Type B pancreatic cell (in vitro differentiated cells): ENCODE measurements at regions not wholly inside any gene's neighbourhood (a gene's known extent, or its start where the extent isn't known, plus 50 kb on each side); places are given as distances from the start of the nearest gene placed in this dataset.
"Not testable (repeated sequence)": the region's sequence is repeated elsewhere in the genome, so short reads cannot be mapped to it uniquely, and the experiment has no call there.

Source experiments
- DNase-seq: peaks from one replicate; pipeline ENCODE4 v3.0.0; 2021; ENCODE audit warnings: mixed read lengths; ENCODE audit not compliant: unreplicated experiment; ENCODE audit errors: extremely low spot score
- H3K27ac Mint-ChIP-seq: 2 replicates; pipeline ENCODE4 v1.8.0; 2021; ENCODE audit warnings: mild to moderate bottlenecking, mixed read lengths
- H3K27me3 Mint-ChIP-seq: 2 replicates; pipeline ENCODE4 v1.8.0; 2021; ENCODE audit warnings: mixed read lengths
- H3K36me3 Mint-ChIP-seq: 2 replicates; pipeline ENCODE4 v1.8.0; 2021; ENCODE audit warnings: mixed read lengths
- H3K4me1 Mint-ChIP-seq: one replicate; pipeline ENCODE4 v1.8.0; 2021; ENCODE audit warnings: mixed read lengths; ENCODE audit not compliant: unreplicated experiment
- H3K4me3 Mint-ChIP-seq: 2 replicates; pipeline ENCODE4 v1.8.0; 2021; ENCODE audit warnings: mild to moderate bottlenecking, mixed read lengths
- H3K9me3 Mint-ChIP-seq: 2 replicates; pipeline ENCODE4 v1.8.0; 2021; ENCODE audit warnings: mixed read lengths
- TF ChIP-seq, protein P1 (sequence below): fragments of 200-600 bp; sonication (generic); conservative IDR thresholded peaks from 2 replicates; pipeline ENCODE4 v1.5.0; 2021; ENCODE audit warnings: antibody characterized with exemption, mild to moderate bottlenecking

DNA sequence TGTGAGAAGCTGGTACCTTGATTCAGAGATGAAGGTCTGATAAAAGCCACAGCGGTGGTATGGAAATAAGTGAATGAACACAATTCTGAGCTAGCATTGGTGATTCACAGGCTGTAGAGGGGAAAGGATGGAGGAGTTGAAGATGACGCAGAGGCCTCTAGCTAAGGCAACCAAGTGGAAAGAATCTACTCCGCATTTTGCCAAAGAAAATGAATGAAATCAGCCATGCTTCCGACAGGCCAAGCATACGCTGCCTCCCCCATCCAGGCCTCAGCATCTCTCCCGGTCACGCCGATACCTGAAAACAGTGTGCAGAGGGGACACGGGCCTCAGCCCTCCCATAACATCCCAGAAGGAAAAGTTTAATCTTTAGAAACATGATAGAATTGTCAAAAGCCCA lies 124.3 kb upstream of the UNC5B start:
- no peaks in the 10 kb centered on the region for H3K36me3 Mint-ChIP-seq
- H3K9me3 Mint-ChIP-seq = no peaks in the 10 kb centered on the region
- peaks cover 18% of the 10 kb centered on the region for H3K4me1 Mint-ChIP-seq
- DNase-seq = peak; percentile 18
- no peak overlapping the region for H3K4me3 Mint-ChIP-seq
- H3K27ac Mint-ChIP-seq = no peak overlapping the region
- H3K27me3 Mint-ChIP-seq = peaks cover 21% of the 10 kb centered on the region
- TF ChIP-seq, protein P1, sequence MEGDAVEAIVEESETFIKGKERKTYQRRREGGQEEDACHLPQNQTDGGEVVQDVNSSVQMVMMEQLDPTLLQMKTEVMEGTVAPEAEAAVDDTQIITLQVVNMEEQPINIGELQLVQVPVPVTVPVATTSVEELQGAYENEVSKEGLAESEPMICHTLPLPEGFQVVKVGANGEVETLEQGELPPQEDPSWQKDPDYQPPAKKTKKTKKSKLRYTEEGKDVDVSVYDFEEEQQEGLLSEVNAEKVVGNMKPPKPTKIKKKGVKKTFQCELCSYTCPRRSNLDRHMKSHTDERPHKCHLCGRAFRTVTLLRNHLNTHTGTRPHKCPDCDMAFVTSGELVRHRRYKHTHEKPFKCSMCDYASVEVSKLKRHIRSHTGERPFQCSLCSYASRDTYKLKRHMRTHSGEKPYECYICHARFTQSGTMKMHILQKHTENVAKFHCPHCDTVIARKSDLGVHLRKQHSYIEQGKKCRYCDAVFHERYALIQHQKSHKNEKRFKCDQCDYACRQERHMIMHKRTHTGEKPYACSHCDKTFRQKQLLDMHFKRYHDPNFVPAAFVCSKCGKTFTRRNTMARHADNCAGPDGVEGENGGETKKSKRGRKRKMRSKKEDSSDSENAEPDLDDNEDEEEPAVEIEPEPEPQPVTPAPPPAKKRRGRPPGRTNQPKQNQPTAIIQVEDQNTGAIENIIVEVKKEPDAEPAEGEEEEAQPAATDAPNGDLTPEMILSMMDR = no peak

GRCh38 chr10:71088578-71088977 lies 123.8 kb upstream of the UNC5B start:
- Mint-ChIP-seq H3K27me3 (peaks cover 21% of the 10 kb centered on the region), H3K4me1 (peaks cover 14% of the 10 kb centered on the region)
- not testable (repeated sequence) for H3K4me3 Mint-ChIP-seq, H3K36me3 Mint-ChIP-seq, H3K27ac Mint-ChIP-seq, H3K9me3 Mint-ChIP-seq
- peak; percentile 15 for DNase-seq

GRCh38 chr10:71089162-71089561 lies 123.2 kb upstream of the UNC5B start:
- TF ChIP-seq, protein P1 = no peak
- H3K9me3 Mint-ChIP-seq = no peaks in the 10 kb centered on the region
- H3K4me3 Mint-ChIP-seq = no peak overlapping the region
- no peak overlapping the region for H3K27ac Mint-ChIP-seq
- peaks cover 25% of the 10 kb centered on the region for H3K27me3 Mint-ChIP-seq
- peak; percentile 43 for DNase-seq
- H3K36me3 Mint-ChIP-seq = no peaks in the 10 kb centered on the region
- H3K4me1 Mint-ChIP-seq = peaks cover 13% of the 10 kb centered on the region

DNA sequence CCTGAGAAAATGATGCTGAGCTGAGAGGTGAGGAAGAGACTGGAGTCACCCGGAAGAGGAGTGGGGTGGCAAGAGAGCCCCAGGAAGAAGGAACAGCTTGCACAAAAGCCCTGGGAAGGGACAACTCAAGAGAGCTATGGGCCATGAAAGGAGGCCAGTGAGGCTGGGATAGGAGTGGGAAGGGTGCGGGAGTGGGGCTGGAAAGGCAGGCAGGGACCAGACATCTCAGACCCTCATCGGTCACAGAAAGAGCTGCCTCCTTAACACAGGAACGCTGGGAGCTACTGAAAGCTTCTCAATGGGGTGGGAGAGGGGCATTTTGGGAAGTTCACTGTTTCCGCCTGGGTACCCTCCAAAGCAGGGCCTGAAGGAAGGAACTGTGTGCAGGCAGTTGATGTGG lies 122.0 kb upstream of the UNC5B start:
- H3K9me3 Mint-ChIP-seq = peaks cover 4% of the 10 kb centered on the region
- H3K27me3 Mint-ChIP-seq = peaks cover 34% of the 10 kb centered on the region
- no peaks in the 10 kb centered on the region for H3K36me3 Mint-ChIP-seq
- H3K4me1 Mint-ChIP-seq = peaks cover 13% of the 10 kb centered on the region
- H3K27ac Mint-ChIP-seq = no peak overlapping the region
- TF ChIP-seq, protein P1 = no peak
- no peak overlapping the region for H3K4me3 Mint-ChIP-seq
- DNase-seq = peak; percentile 42

- Mint-ChIP-seq H3K36me3 (no peaks in the 10 kb centered on the region), H3K27me3 (peaks cover 34% of the 10 kb centered on the region), H3K4me3 (no peak overlapping the region), H3K4me1 (peaks cover 13% of the 10 kb centered on the region), H3K27ac (no peak overlapping the region), H3K9me3 (peaks cover 8% of the 10 kb centered on the region)
- peak; percentile 61 for DNase-seq
- TF ChIP-seq, protein P1 = no peak
Measured at GRCh38 chr10:71090801-71091200, 121.6 kb upstream of the UNC5B start.

- Mint-ChIP-seq H3K9me3 (peaks cover 9% of the 10 kb centered on the region), H3K4me1 (peaks cover 13% of the 10 kb centered on the region), H3K36me3 (no peaks in the 10 kb centered on the region), H3K27me3 (peaks cover 34% of the 10 kb centered on the region), H3K27ac (no peak overlapping the region), H3K4me3 (no peak overlapping the region)
- DNase-seq = peak; percentile 45
- TF ChIP-seq, protein P1 = no peak
Measured at GRCh38 chr10:71092812-71093401, 119.5 kb upstream of the UNC5B start.
